T-helper 2 cell treated with Interferon-gamma antibody and Interleukin-4, amounts not matched to agents 5 μg/mL and 100 μg/mL, for 36 hours (primary cell): ENCODE measurements at regions not wholly inside any gene's neighbourhood (a gene's known extent, or its start where the extent isn't known, plus 50 kb on each side); places are given as distances from the start of the nearest gene placed in this dataset.

Experiments
- DNase-seq: peaks from one replicate; pipeline ENCODE4 v3.0.0; 2021; ENCODE audit warnings: low spot score
- H3K27ac Mint-ChIP-seq: one replicate; pipeline ENCODE4 v1.8.0; 2021; ENCODE audit warnings: mild to moderate bottlenecking, mixed read lengths
- H3K27me3 Mint-ChIP-seq: one replicate; pipeline ENCODE4 v1.8.0; 2021; ENCODE audit warnings: low read depth, mixed read lengths
- H3K36me3 Mint-ChIP-seq: one replicate; pipeline ENCODE4 v1.8.0; 2021; ENCODE audit warnings: low read depth, mixed read lengths
- H3K4me1 Mint-ChIP-seq: one replicate; pipeline ENCODE4 v1.8.0; 2021; ENCODE audit warnings: low read depth, mixed read lengths
- H3K4me3 Mint-ChIP-seq: one replicate; pipeline ENCODE4 v1.8.0; 2022; ENCODE audit warnings: mild to moderate bottlenecking, moderate library complexity, mixed read lengths
- H3K9me3 Mint-ChIP-seq: one replicate; pipeline ENCODE4 v1.8.0; 2021; ENCODE audit warnings: mixed read lengths

GRCh38 chr9:80013891-80014290 is 442.1 kb downstream of the TLE4 start:
- H3K27me3 Mint-ChIP-seq: no peaks in the 10 kb centered on the region
- H3K9me3 Mint-ChIP-seq: peaks cover 3% of the 10 kb centered on the region
- no peak for DNase-seq
- H3K27ac Mint-ChIP-seq: no peak overlapping the region
- H3K36me3 Mint-ChIP-seq: no peaks in the 10 kb centered on the region
- no peak overlapping the region for H3K4me3 Mint-ChIP-seq
- no peaks in the 10 kb centered on the region for H3K4me1 Mint-ChIP-seq

- DNase-seq: no peak
- Mint-ChIP-seq H3K4me3 (no peak overlapping the region), H3K27ac (no peak overlapping the region), H3K4me1 (no peaks in the 10 kb centered on the region), H3K36me3 (no peaks in the 10 kb centered on the region), H3K9me3 (peaks cover 3% of the 10 kb centered on the region), H3K27me3 (no peaks in the 10 kb centered on the region)
Observed at GRCh38 chr9:80012557-80013330, 441.0 kb downstream of the TLE4 start.

DNA sequence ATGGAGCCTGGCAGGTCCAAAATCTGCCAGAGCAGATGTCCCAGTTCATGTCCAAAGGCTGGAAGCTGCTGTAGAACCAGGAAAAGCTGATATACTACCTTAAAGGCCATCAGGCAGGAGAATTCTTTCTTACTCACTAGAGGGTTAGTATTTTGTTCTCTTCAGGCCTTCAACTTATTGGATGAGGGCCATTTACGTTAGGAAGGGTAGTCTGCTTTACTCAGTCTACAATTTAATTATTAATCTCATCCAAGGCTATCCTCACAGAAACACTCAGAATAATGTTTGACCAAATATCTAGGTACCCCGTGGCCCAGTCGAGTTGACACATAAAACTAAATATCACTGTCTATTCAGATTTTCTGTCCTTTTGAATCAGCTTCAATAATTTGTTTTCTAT is 437.4 kb downstream of the TLE4 start:
- Mint-ChIP-seq H3K27me3 (no peaks in the 10 kb centered on the region), H3K4me3 (no peak overlapping the region), H3K36me3 (no peaks in the 10 kb centered on the region), H3K9me3 (peaks cover 3% of the 10 kb centered on the region), H3K27ac (no peak overlapping the region), H3K4me1 (no peaks in the 10 kb centered on the region)
- DNase-seq: no peak

DNA sequence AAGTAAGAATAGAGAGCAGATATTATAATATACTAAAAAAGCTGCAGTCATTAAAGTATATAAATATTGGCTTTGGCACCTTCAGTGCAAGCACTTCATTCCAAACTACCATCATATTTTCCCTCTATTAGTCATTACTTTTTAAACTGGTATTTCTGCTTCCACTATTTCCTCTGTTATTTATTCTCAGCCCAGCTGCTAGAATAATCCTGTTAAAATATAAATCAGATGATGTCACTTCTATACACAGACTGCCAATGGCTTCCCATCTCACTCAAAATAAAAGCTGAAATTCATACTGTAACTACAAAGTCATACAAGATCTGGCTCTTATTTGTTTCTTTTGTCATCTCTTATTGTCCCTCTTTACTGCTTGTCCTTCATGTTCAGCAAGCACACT is 432.9 kb downstream of the TLE4 start:
- Mint-ChIP-seq H3K27ac (no peak overlapping the region), H3K4me1 (no peaks in the 10 kb centered on the region), H3K9me3 (no peaks in the 10 kb centered on the region), H3K27me3 (no peaks in the 10 kb centered on the region), H3K36me3 (no peaks in the 10 kb centered on the region), H3K4me3 (no peak overlapping the region)
- DNase-seq: no peak

GRCh38 chr9:79990536-79990935 is 418.8 kb downstream of the TLE4 start:
- H3K27me3 Mint-ChIP-seq: no peaks in the 10 kb centered on the region
- H3K9me3 Mint-ChIP-seq: no peaks in the 10 kb centered on the region
- no peak overlapping the region for H3K27ac Mint-ChIP-seq
- no peaks in the 10 kb centered on the region for H3K4me1 Mint-ChIP-seq
- H3K36me3 Mint-ChIP-seq: no peaks in the 10 kb centered on the region
- no peak overlapping the region for H3K4me3 Mint-ChIP-seq
- DNase-seq: no peak

GRCh38 chr9:79989079-79989478 is 417.3 kb downstream of the TLE4 start:
- H3K27ac Mint-ChIP-seq: no peak overlapping the region
- no peaks in the 10 kb centered on the region for H3K9me3 Mint-ChIP-seq
- no peaks in the 10 kb centered on the region for H3K36me3 Mint-ChIP-seq
- no peaks in the 10 kb centered on the region for H3K27me3 Mint-ChIP-seq
- no peak overlapping the region for H3K4me3 Mint-ChIP-seq
- DNase-seq: no peak
- no peaks in the 10 kb centered on the region for H3K4me1 Mint-ChIP-seq

DNA sequence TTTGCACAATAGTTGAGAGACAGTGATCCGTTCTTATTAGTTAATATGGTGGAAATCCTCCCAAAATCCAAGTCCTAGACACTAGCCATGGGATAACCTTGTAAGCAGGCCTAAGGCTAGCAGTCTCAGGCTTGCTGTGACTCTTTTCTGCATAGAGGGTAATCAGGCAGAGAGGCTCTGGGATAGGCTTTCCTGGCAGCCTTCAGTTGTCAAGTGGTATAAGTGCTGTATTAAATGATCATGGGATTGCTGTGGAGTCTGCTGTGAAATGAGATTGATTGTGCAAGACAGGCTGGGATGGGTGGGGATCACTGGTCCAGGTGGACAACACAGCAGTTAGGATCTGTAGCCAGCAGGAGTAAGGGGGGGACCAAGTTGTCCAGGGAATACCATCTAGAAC is 416.4 kb downstream of the TLE4 start:
- H3K27ac Mint-ChIP-seq: no peak overlapping the region
- H3K9me3 Mint-ChIP-seq: no peaks in the 10 kb centered on the region
- no peaks in the 10 kb centered on the region for H3K4me1 Mint-ChIP-seq
- DNase-seq: no peak
- H3K36me3 Mint-ChIP-seq: no peaks in the 10 kb centered on the region
- H3K4me3 Mint-ChIP-seq: no peak overlapping the region
- H3K27me3 Mint-ChIP-seq: no peaks in the 10 kb centered on the region

DNA sequence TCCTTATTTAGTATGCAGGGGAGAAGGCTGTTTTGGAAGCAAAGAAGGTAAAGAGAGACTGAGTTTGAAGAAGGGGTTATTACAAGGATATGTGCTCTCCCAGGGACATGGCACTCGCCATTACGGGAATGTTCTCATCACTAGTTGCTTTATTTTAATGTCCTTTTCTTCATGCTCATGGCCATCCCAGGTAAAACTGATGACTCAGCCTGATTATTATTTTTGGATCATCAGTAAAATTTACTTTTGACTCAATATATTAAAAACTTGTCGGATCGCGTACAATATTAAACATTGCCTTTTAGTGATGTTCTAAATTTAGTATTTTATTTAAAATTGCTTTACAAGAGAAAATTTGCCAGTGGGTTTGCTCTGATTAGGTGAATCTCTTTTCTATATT is 414.7 kb downstream of the TLE4 start:
- no peak for DNase-seq
- Mint-ChIP-seq H3K4me1 (no peaks in the 10 kb centered on the region), H3K9me3 (no peaks in the 10 kb centered on the region), H3K36me3 (no peaks in the 10 kb centered on the region), H3K4me3 (no peak overlapping the region), H3K27ac (no peak overlapping the region), H3K27me3 (no peaks in the 10 kb centered on the region)

GRCh38 chr9:79985772-79986171 is 414.0 kb downstream of the TLE4 start:
- Mint-ChIP-seq H3K4me1 (no peaks in the 10 kb centered on the region), H3K27ac (no peak overlapping the region), H3K27me3 (no peaks in the 10 kb centered on the region), H3K9me3 (no peaks in the 10 kb centered on the region), H3K4me3 (no peak overlapping the region), H3K36me3 (no peaks in the 10 kb centered on the region)
- DNase-seq: no peak

DNA sequence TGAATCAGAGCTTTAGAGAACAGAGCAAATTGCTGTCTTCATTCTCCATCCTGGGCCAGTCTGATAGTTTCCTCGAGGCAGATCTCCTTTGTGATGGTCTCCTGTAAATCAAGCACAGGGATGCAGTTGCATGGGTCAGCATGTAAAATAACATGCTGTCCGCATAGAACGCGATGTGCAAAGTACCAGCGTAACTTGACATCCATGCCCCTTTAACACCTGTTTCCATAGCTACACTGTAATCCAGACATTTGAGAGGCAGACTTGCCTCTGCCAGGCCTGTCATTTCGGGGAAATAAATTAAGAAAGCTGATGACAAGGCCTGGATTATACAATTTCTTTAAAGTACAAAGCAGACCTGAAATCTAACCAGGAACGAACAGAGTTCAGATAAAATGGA is 413.5 kb downstream of the TLE4 start:
- H3K9me3 Mint-ChIP-seq: no peaks in the 10 kb centered on the region

GRCh38 chr9:79984429-79985067 is 412.8 kb downstream of the TLE4 start:
- Mint-ChIP-seq H3K27ac (no peak overlapping the region), H3K36me3 (no peaks in the 10 kb centered on the region), H3K4me1 (no peaks in the 10 kb centered on the region), H3K27me3 (no peaks in the 10 kb centered on the region), H3K9me3 (no peaks in the 10 kb centered on the region), H3K4me3 (no peak overlapping the region)
- DNase-seq: no peak

More for the DNA sequence above, 413.5 kb downstream of the TLE4 start:
- H3K27me3 Mint-ChIP-seq: no peaks in the 10 kb centered on the region
- H3K4me3 Mint-ChIP-seq: no peak overlapping the region
- H3K4me1 Mint-ChIP-seq: no peaks in the 10 kb centered on the region
- no peak for DNase-seq
- no peak overlapping the region for H3K27ac Mint-ChIP-seq
- no peaks in the 10 kb centered on the region for H3K36me3 Mint-ChIP-seq

GRCh38 chr9:79980432-79980831 is 408.7 kb downstream of the TLE4 start:
- Mint-ChIP-seq H3K27ac (no peak overlapping the region), H3K4me1 (no peaks in the 10 kb centered on the region), H3K27me3 (peaks cover 2% of the 10 kb centered on the region), H3K36me3 (no peaks in the 10 kb centered on the region), H3K4me3 (no peak overlapping the region), H3K9me3 (no peaks in the 10 kb centered on the region)
- DNase-seq: no peak

DNA sequence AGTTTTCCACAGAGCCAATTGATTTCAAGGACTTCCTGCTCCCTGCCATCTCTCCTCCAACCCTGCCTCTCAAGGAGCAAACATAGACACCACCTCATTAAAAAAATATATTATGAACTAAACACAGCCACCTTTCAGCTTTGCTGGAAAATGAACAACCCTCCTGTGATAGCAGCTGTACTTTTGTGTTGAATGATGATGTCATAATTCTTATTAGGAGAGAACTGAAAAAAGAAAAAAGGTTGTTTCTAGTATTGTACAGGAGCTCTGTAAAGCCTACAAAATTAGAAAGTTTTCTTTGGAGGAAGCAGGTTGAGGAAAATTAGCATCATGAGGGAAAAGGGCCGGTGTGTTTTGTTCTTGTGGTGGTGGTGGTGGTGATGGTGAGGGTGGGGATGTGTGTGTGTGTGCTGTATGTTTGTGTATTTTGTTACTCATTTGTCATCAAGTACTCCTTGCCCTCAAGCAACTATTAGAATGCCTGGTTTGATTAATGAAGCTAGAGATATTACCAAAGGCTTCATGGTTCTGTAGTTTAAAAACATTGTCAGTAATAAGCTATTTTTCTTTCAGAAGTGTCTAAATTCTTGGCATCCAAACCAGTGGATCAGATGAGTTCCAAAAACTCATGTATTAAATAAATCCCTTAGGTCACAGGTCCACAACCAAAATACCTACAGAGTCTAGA is 405.9 kb downstream of the TLE4 start:
- no peak overlapping the region for H3K4me3 Mint-ChIP-seq
- no peak overlapping the region for H3K27ac Mint-ChIP-seq
- H3K27me3 Mint-ChIP-seq: peaks cover 2% of the 10 kb centered on the region
- DNase-seq: no peak
- H3K4me1 Mint-ChIP-seq: no peaks in the 10 kb centered on the region
- no peaks in the 10 kb centered on the region for H3K9me3 Mint-ChIP-seq
- H3K36me3 Mint-ChIP-seq: no peaks in the 10 kb centered on the region

- H3K4me1 Mint-ChIP-seq: no peaks in the 10 kb centered on the region
- peaks cover under 1% of the 10 kb centered on the region for H3K9me3 Mint-ChIP-seq
- no peaks in the 10 kb centered on the region for H3K36me3 Mint-ChIP-seq
- H3K27me3 Mint-ChIP-seq: peaks cover 2% of the 10 kb centered on the region
- no peak overlapping the region for H3K27ac Mint-ChIP-seq
- no peak overlapping the region for H3K4me3 Mint-ChIP-seq
- no peak for DNase-seq
Observed at GRCh38 chr9:79977074-79977435, 405.3 kb downstream of the TLE4 start.
